ENCODE measurements at regions not wholly inside any gene's neighbourhood (a gene's known extent, or its start where the extent isn't known, plus 50 kb on each side); places are given as distances from the start of the nearest gene placed in this dataset.

- DNase-seq (ENCODE audit: low read depth), result no peak
These were observed 1844.6 kb upstream of the TENM3 start for GRCh38 chr4:180398564-180398963.

GRCh38 chr4:180407275-180407885, 1835.8 kb upstream of the TENM3 start:
- no peak for DNase-seq (ENCODE audit: low read depth)

- DNase-seq (ENCODE audit: low read depth), result no peak
These were observed 1824.2 kb upstream of the TENM3 start for GRCh38 chr4:180418819-180419531.

DNA sequence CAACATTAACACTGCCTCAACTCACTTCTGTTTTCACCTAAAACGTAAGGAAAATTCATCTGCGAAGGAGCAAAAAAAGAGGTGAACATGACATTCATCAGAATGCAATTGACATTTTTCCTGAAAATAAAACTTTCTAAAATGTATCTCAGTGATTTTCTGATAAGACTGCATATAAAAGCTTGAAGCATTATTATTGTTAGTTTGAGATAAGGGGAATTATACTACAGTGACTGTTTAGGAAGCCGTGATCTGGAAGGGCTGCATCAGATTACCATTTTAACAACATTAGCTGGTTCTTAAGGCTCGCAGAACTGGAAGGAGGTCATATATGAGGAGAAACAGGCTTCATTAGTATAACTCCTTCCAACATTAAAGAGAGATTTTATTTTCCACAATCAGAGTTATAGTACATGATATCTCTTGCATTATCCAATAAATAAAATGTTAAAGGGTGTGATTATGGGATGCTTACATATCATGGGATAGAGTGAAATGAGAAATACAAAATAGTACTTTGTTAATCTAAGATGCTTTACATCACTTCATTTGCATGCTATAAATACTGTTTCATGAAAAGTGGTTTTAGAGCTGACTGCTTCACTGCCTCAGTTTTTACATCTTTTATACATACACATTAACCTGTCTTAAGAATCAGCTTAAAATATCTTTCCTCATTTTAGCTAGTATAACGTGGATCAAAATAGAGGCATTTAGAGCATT, 1820.1 kb upstream of the TENM3 start:
- no peak for DNase-seq (ENCODE audit: low read depth)

DNA sequence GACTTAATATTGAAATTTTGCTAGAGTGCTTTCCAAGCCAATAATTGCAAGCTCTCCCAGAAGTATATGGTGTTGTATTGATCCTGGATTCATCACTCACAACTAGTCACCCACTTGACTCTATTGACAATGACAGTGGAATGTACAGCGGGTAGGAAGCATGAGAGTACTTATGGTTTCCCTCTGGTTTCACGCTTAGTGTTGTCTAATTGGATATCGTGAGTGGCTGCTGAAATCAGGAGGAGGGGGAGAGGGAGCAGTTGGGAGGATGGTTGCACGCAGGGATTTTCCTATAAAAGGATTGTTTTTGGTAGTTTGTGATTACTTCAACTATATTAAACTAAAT, 1819.5 kb upstream of the TENM3 start:
- no peak for DNase-seq (ENCODE audit: low read depth)

DNA sequence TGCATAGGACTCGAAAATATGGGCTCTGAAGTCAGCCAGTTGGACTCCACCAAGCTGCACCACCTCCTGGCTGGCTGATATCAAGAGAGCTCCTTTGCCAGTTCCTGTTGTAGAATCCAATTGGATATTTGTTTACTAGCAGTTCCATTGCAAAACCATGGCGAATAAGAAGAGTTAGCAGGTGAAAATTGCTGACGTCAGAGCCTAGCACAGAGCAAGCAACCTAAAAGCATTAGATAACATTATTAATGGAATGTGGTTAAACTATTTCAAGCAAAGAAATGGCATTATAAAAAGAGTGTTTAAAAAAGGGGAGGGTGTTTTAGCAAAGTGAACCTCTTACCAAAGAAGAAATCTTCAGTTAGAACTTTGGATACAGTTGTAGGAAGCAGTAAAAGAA, 1816.3 kb upstream of the TENM3 start:
- no peak for DNase-seq (ENCODE audit: low read depth)

- DNase-seq (ENCODE audit: low read depth), result no peak
These were observed 1812.9 kb upstream of the TENM3 start for GRCh38 chr4:180430283-180430682.

- DNase-seq (ENCODE audit: low read depth), result no peak
These were observed 1808.9 kb upstream of the TENM3 start for GRCh38 chr4:180434131-180434895.

GRCh38 chr4:180436361-180436760, 1806.8 kb upstream of the TENM3 start:
- no peak for DNase-seq (ENCODE audit: low read depth)

DNA sequence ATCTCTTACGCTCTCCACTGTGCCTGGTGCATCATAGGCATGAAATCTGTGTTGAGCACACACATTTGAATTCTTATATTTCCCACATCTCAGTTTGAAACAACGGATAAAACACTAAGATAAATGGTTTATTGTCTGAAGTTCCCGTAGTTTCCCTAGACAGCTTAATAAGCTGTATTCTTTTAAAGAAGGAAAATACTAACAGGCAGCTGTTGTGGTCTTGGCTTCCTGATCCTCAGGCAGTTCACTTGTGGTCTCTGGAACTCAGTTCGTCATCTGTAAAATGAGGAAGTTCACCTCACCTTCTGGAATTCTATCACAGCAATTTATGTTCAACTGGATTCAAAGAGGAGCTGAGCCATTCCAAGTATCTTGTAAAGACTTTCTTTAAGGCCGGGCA, 1805.6 kb upstream of the TENM3 start:
- DNase-seq (ENCODE audit: low read depth), result no peak

GRCh38 chr4:180448306-180448705, 1794.9 kb upstream of the TENM3 start:
- no peak for DNase-seq (ENCODE audit: low read depth)

DNA sequence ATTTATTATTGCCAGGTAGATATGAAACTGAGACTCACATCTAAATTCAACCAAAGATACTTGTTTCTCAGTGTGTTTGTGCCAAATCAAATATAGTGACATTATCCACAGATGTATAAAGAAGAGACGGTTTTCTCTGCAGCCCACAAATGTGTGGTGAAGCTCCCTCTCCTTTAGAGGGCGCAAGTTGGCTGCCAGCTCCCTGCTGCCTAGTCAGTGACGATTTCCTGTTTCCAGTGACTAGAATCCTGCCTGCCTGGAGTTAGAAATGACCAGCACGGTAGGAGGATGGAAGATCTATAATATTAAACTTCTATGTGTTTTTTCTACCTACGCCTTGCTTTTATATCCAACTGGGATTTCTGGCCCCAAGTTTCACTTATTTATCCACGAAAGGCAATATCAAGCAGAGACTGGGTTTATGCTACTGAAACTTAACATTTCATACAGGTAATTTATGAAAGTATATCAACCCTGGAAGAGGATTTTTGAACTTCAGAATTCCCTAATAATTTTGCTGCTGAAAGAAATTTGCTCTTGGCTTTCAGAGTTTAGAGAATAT, 1793.7 kb upstream of the TENM3 start:
- no peak for DNase-seq (ENCODE audit: low read depth)

- no peak for DNase-seq (ENCODE audit: low read depth)
These were observed 1788.0 kb upstream of the TENM3 start for GRCh38 chr4:180455226-180455625.

GRCh38 chr4:180456928-180457327, 1786.3 kb upstream of the TENM3 start:
- DNase-seq (ENCODE audit: low read depth), result no peak

- DNase-seq (ENCODE audit: low read depth), result no peak
These were observed 1781.1 kb upstream of the TENM3 start for GRCh38 chr4:180462116-180462515.

DNA sequence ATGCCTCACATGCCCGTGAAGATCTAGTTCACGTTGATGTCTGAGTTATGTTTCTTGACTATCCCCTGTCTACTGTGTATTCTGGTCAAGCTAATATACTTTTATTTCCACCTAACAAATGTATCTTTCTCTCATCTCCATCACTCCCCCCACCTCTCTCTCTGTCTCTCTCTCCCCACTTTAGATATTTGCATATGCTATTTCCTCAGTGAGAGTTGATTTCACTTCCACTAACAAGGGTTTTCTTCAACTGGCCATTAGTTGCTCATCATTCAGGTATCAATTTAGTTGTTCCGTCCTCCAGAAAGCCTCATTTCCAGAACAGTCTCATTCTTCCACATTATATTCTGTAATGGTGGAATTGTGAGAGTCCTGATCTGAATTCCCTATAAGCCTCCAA, 1777.8 kb upstream of the TENM3 start:
- no peak for DNase-seq (ENCODE audit: low read depth)

DNA sequence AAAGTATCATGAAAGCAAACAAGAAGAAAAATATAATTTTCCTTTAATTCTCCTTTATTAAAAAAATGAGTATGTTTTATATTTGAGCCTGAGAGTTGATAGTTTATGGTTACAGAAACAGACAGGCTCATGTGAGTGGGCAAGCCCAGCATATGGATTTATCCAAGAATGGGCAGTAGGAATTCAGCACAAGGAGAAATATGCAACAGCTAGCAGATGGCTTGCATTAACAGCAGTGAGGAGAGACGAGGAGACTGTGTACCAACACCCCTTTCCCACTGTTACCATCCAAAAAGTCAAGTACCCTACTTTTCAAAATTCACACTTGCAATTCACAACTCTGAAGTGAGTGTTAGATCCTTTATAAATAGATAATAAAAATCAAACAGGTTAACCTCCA, 1760.2 kb upstream of the TENM3 start:
- DNase-seq (ENCODE audit: low read depth), result no peak

DNA sequence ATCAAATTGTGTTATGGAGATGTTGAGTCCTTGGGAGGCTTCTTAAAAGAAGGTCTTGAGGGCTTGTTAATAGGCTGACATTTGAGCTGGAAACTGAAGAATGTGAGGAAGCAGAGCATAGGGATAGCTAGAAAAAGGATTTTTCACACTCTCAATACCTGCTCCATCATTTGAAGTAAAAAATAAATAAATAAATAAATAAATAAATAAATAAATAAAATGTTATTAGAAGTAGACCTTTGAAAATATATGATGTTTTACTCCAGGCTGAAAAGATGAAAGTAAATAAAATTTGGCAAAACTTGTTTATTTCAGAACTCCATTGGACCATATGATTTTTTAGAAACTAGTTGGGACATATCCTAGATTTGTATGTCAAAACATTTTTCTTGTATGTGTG, 1757.8 kb upstream of the TENM3 start:
- no peak for DNase-seq (ENCODE audit: low read depth)

DNA sequence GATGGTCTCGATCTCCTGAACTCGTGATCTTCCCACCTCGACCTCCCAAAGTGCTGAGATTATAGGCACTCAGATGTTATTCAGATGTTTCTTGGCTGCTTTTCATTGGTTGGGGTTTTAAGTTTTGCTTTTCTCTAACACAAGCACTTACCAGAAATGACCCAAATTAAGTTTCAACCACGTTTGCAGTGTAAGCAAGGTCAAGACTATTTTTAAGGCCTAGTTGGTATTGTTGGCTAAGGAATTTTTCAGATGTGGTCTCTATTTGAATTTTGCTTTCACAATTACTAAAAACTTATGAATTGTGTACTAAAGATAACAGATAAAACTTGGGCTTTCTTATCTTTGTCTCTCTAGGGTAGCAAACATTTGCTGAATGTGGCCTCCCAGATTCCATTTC, 1756.9 kb upstream of the TENM3 start:
- DNase-seq (ENCODE audit: low read depth), result no peak

DNA sequence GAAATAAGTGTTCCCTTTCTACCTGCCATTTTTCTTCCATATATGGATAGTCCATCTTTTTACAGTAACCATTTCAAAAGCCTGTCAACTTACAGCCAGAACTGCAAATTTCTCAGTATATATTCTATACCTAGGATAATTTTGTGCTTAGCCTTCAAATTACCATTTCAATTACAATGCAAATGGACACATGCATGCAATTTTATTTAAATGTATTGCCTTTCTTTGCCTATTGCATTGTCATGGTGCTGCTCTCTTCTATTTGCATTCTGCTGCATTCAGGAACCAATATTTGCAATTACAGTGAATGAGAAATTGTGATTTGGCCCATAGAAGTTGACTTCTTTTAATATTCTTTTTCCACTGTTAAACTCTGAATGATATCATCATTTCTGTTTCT, 1753.4 kb upstream of the TENM3 start:
- no peak for DNase-seq (ENCODE audit: low read depth)

DNA sequence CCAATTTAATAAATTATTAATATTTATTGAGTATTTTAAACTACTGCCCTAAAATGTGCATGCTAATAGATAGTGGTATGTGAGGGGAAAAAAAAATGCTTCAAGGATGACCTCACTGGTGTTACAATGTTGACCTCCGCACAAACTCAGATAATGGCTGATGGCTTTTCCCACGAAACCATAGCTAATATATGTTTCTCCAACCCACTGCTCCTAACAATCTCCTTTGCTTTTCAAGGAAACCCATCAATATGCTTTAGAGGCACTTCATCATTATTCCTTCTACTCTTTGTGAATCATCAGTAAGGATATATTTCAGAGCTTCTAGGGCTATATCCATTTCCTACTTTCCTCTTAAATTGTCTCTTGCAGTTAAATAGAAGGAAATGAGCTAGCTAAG, 1752.0 kb upstream of the TENM3 start:
- no peak for DNase-seq (ENCODE audit: low read depth)

DNA sequence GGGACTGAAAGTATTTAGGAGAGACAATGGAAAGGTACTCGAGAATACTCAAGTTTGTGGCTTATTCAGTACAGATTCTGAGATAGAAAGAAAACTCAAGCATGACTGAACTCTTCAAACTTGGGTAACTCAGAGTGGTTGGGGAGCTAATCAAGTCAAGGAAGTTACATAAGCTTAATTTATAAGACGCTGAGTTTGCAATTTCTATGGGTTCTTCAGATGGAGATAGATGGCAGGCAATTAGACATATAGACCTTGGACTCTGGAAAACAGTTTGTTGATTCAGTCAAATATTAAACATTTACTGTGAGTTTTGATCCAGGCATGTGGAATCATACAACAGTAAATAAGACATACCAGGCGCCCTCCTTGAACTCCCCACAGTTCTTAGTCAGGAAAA, 1749.9 kb upstream of the TENM3 start:
- no peak for DNase-seq (ENCODE audit: low read depth)

GRCh38 chr4:180500154-180500553, 1743.0 kb upstream of the TENM3 start:
- DNase-seq (ENCODE audit: low read depth), result no peak
